GM12878 (cell line): ENCODE measurements at regions not wholly inside any gene's neighbourhood (a gene's known extent, or its start where the extent isn't known, plus 50 kb on each side); places are given as distances from the start of the nearest gene placed in this dataset.

Source experiments
- ATAC-seq: fragments of 200-7000 bp; cut with Tn5 transposase; 3 replicates; pipeline ENCODE4 v1.9.1; 2020; ENCODE audit warnings: mild to moderate bottlenecking, moderate library complexity
- BruUV-seq: library from RNA; stranded (reverse); fragments of 400-500 nt; replicated peaks from 2 replicates; lab custom pipeline; 2021; lab: Mats Ljungman, UMichigan
- CTCF ChIA-PET: fragments of 300-600 bp; sonication (Branson Sonifier 250); formaldehyde crosslinking; extraction: SDS; loops from one replicate; lab custom pipeline; 2021; ENCODE audit warnings: inconsistent platforms; lab: Yijun Ruan, JAX
- POLR2A ChIA-PET: fragments of 350-600 bp; formaldehyde crosslinking; extraction: SDS; loops from one replicate; lab custom pipeline; 2021; ENCODE audit warnings: inconsistent platforms; lab: Charles Lee
- RAD21 ChIA-PET: fragments of 300-600 bp; sonication (Branson Sonifier 250); formaldehyde crosslinking; loops from one replicate; lab custom pipeline; 2023; ENCODE audit warnings: antibody characterized with exemption; ENCODE audit not compliant: unreplicated experiment; lab: Charles Lee
- SMC1A ChIA-PET: fragments of 300-600 bp; sonication (Branson Sonifier 250); formaldehyde crosslinking; loops from one replicate; lab custom pipeline; 2023; ENCODE audit not compliant: unreplicated experiment, uncharacterized antibody; lab: Charles Lee
- DNase-seq: peaks from one replicate; pipeline ENCODE4 v3.0.0-alpha.2; 2011; ENCODE audit warnings: low read depth, low spot score
- FAIRE-seq: peaks from 3 replicates; lab custom pipeline; 2011; peaks lifted over from hg19 to GRCh38; lab: Jason Lieb, UNC
- H2AFZ ChIP-seq: 2 replicates; pipeline ENCODE4 v1.6.0; 2011; ENCODE audit warnings: low read depth, low read length, control low read depth; ENCODE audit not compliant: control insufficient read depth
- H3K27ac ChIP-seq: 2 replicates; pipeline ENCODE4 v1.5.1; 2011; ENCODE audit warnings: control low read depth; ENCODE audit not compliant: control insufficient read depth, insufficient read depth
- H3K27me3 ChIP-seq, 2 experiments: replicated peaks in 1 of 2; 2 replicates each; pipeline versions ENCODE4 v1.6.0 to v1.6.1; 2011; ENCODE audit warnings: low read length in 1 of 2; ENCODE audit not compliant: control insufficient read depth in 2 of 2, insufficient read depth in 2 of 2
- H3K36me3 ChIP-seq, 2 experiments: 2 replicates each; pipeline ENCODE4 v1.5.1; 2011; ENCODE audit warnings: low read length in 1 of 2; ENCODE audit not compliant: control insufficient read depth in 2 of 2, insufficient read depth in 2 of 2
- H3K4me1 ChIP-seq: 2 replicates; pipeline ENCODE4 v1.6.1; 2011; ENCODE audit warnings: mild to moderate bottlenecking, low read length, moderate library complexity, mixed read lengths; ENCODE audit not compliant: control insufficient read depth, insufficient read depth
- H3K4me2 ChIP-seq: 2 replicates; pipeline ENCODE4 v1.6.0; 2011; ENCODE audit warnings: control low read depth; ENCODE audit not compliant: control insufficient read depth, insufficient read depth
- H3K4me3 ChIP-seq: fragments of 200-600 bp; sonication (generic); 2 replicates; pipeline ENCODE4 v1.5.1; 2016
- H3K79me2 ChIP-seq: 2 replicates; pipeline ENCODE4 v1.6.0; 2011; ENCODE audit warnings: low read length; ENCODE audit not compliant: control insufficient read depth, insufficient read depth
- H3K9ac ChIP-seq: 2 replicates; pipeline ENCODE4 v1.8.0; 2011; ENCODE audit warnings: low read length, control low read depth, mixed read lengths; ENCODE audit not compliant: control insufficient read depth, insufficient read depth
- H3K9me3 ChIP-seq: replicated peaks from 3 replicates; pipeline ENCODE4 v1.5.1; 2011; ENCODE audit warnings: mild to moderate bottlenecking, low read length; ENCODE audit not compliant: control insufficient read depth, insufficient read depth
- H4K20me1 ChIP-seq: 2 replicates; pipeline ENCODE4 v1.6.0; 2011; ENCODE audit not compliant: control insufficient read depth, insufficient read depth
- CHD4 ChIP-seq: fragments of 200-600 bp; sonication (generic); IDR thresholded peaks from 2 replicates; pipeline ENCODE4 v1.6.1; 2016; ENCODE audit warnings: mild to moderate bottlenecking
- CTCF ChIP-seq, 3 experiments: IDR thresholded peaks in 2 of 3; conservative IDR thresholded peaks in 1 of 3; 2 replicates each; pipeline ENCODE4 v1.5.1; 2011; ENCODE audit warnings: low read depth in 3 of 3, low read length in 3 of 3, mild to moderate bottlenecking in 3 of 3, control low read depth in 2 of 3, moderate library complexity in 2 of 3, inconsistent platforms in 1 of 3, mixed read lengths in 1 of 3; ENCODE audit not compliant: control insufficient read depth in 2 of 3, insufficient read depth in 1 of 3; ENCODE audit errors: extremely low read depth in 1 of 3
- HSF1 ChIP-seq: fragments of 150-350 bp; IDR thresholded peaks from 2 replicates; pipeline ENCODE4 v1.6.1; 2014; ENCODE audit warnings: mild to moderate bottlenecking, low read depth, low read length
- POU2F2 ChIP-seq: IDR thresholded peaks from 3 replicates; pipeline ENCODE4 v1.6.1; 2011; ENCODE audit warnings: low read depth, mild to moderate bottlenecking, low read length, borderline replicate concordance
- RELB ChIP-seq: fragments of 450-650 bp; IDR thresholded peaks from 2 replicates; pipeline ENCODE4 v1.6.1; 2017; ENCODE audit warnings: low read depth, mild to moderate bottlenecking, moderate library complexity
- SMAD1 ChIP-seq: fragments of 450-650 bp; IDR thresholded peaks from 2 replicates; pipeline ENCODE4 v1.6.1; 2018; ENCODE audit warnings: mild to moderate bottlenecking, low read depth; ENCODE audit not compliant: partially characterized antibody
- TCF3 ChIP-seq: IDR thresholded peaks from 2 replicates; pipeline ENCODE4 v1.6.1; 2012; ENCODE audit warnings: low read depth, mild to moderate bottlenecking, low read length, borderline replicate concordance; ENCODE audit not compliant: insufficient read depth
- ZNF207 ChIP-seq: fragments of 450-650 bp; IDR thresholded peaks from 2 replicates; pipeline ENCODE4 v1.6.1; 2014; ENCODE audit warnings: antibody characterized with exemption, mild to moderate bottlenecking, borderline replicate concordance
- ZNF622 ChIP-seq: fragments of 450-650 bp; IDR thresholded peaks from 2 replicates; pipeline ENCODE4 v1.6.1; 2017; ENCODE audit warnings: mild to moderate bottlenecking, inconsistent platforms
- WGBS: methylation state at CpG from one replicate; pipeline ENCODE4 v1.1.6; 2016; ENCODE audit warnings: low lambda C conversion rate; ENCODE audit not compliant: insufficient replicate concordance, insufficient coverage; ENCODE audit errors: missing lambda C conversion rate; 5-methylcytosine and 5-hydroxymethylcytosine counted together
- in situ Hi-C: fragments of 300-500 bp; cut with MboI; formaldehyde crosslinking; loops from 9 replicates; pipeline ENCODE4 v1.14.3; 2018; ENCODE audit warnings: mixed read lengths
- intact Hi-C: fragments of 100-400 bp; cut with micrococcal nuclease; formaldehyde crosslinking; loops from one replicate; pipeline ENCODE4 v1.14.2; 2022; ENCODE audit not compliant: unreplicated experiment
- TF ChIP-seq, protein P1 (sequence below): fragments of 450-650 bp; IDR thresholded peaks from 2 replicates; pipeline ENCODE4 v1.6.1; 2017; ENCODE audit warnings: mild to moderate bottlenecking, moderate library complexity
- TF ChIP-seq, protein P2 (sequence below): IDR thresholded peaks from 2 replicates; pipeline ENCODE4 v1.6.1; 2012; ENCODE audit warnings: mild to moderate bottlenecking, low read depth, low read length

GRCh38 chr12:83434600-83434999 is 747.9 kb downstream of the TMTC2 start:
- Histone ChIP-seq H3K36me3 (no peaks in the 10 kb centered on the region), H4K20me1 (no peaks in the 10 kb centered on the region), H2AFZ (no peak overlapping the region), H3K9me3 (no peaks in the 10 kb centered on the region), H3K79me2 (no peaks in the 10 kb centered on the region), H3K27ac (no peak overlapping the region), H3K4me1 (no peaks in the 10 kb centered on the region), H3K27me3 (no peaks in the 10 kb centered on the region), H3K9ac (no peak overlapping the region), H3K4me3 (no peak overlapping the region), H3K4me2 (no peak overlapping the region)
- FAIRE-seq (no peak), ATAC-seq (no peak), DNase-seq (no peak)
- WGBS = 0% methylated on average over 1 of the region's 1 CpG
- ChIA-PET SMC1A (interaction anchor here (1.4 kb wide), 1 partner anchor 749 kb away, joined by 3 read pairs; the partner anchor contains the start of gene TMTC2), POLR2A (no interaction called here), RAD21 (no interaction called here), CTCF (no interaction called here)
- intact Hi-C loops (no loop called here), in situ Hi-C loops (no loop called here)
- no TSS peak for BruUV-seq
- TF ChIP-seq, protein P1, sequence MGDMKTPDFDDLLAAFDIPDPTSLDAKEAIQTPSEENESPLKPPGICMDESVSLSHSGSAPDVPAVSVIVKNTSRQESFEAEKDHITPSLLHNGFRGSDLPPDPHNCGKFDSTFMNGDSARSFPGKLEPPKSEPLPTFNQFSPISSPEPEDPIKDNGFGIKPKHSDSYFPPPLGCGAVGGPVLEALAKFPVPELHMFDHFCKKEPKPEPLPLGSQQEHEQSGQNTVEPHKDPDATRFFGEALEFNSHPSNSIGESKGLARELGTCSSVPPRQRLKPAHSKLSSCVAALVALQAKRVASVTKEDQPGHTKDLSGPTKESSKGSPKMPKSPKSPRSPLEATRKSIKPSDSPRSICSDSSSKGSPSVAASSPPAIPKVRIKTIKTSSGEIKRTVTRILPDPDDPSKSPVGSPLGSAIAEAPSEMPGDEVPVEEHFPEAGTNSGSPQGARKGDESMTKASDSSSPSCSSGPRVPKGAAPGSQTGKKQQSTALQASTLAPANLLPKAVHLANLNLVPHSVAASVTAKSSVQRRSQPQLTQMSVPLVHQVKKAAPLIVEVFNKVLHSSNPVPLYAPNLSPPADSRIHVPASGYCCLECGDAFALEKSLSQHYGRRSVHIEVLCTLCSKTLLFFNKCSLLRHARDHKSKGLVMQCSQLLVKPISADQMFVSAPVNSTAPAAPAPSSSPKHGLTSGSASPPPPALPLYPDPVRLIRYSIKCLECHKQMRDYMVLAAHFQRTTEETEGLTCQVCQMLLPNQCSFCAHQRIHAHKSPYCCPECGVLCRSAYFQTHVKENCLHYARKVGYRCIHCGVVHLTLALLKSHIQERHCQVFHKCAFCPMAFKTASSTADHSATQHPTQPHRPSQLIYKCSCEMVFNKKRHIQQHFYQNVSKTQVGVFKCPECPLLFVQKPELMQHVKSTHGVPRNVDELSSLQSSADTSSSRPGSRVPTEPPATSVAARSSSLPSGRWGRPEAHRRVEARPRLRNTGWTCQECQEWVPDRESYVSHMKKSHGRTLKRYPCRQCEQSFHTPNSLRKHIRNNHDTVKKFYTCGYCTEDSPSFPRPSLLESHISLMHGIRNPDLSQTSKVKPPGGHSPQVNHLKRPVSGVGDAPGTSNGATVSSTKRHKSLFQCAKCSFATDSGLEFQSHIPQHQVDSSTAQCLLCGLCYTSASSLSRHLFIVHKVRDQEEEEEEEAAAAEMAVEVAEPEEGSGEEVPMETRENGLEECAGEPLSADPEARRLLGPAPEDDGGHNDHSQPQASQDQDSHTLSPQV = no peak
- TF ChIP-seq CHD4 = no peak
- TF ChIP-seq, protein P2, sequence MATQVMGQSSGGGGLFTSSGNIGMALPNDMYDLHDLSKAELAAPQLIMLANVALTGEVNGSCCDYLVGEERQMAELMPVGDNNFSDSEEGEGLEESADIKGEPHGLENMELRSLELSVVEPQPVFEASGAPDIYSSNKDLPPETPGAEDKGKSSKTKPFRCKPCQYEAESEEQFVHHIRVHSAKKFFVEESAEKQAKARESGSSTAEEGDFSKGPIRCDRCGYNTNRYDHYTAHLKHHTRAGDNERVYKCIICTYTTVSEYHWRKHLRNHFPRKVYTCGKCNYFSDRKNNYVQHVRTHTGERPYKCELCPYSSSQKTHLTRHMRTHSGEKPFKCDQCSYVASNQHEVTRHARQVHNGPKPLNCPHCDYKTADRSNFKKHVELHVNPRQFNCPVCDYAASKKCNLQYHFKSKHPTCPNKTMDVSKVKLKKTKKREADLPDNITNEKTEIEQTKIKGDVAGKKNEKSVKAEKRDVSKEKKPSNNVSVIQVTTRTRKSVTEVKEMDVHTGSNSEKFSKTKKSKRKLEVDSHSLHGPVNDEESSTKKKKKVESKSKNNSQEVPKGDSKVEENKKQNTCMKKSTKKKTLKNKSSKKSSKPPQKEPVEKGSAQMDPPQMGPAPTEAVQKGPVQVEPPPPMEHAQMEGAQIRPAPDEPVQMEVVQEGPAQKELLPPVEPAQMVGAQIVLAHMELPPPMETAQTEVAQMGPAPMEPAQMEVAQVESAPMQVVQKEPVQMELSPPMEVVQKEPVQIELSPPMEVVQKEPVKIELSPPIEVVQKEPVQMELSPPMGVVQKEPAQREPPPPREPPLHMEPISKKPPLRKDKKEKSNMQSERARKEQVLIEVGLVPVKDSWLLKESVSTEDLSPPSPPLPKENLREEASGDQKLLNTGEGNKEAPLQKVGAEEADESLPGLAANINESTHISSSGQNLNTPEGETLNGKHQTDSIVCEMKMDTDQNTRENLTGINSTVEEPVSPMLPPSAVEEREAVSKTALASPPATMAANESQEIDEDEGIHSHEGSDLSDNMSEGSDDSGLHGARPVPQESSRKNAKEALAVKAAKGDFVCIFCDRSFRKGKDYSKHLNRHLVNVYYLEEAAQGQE = no peak
- no peak for TF ChIP-seq RELB
- TF ChIP-seq CTCF (IDR thresholded peaks at IDR 0.05 in 2 of 3, conservative IDR thresholded peaks at IDR 0.05 in 1 of 3; ENCODE audit: control insufficient read depth in 2 of 3, extremely low read depth in 1 of 3, insufficient read depth in 1 of 3, low read depth in 3 of 3, low read length in 3 of 3) = no peak
- TF ChIP-seq HSF1 = no peak
- TF ChIP-seq POU2F2 = no peak
- no peak for TF ChIP-seq TCF3
- no peak for TF ChIP-seq ZNF207
- no peak for TF ChIP-seq ZNF622
- no peak for TF ChIP-seq SMAD1
